ENCODE measurements at regions not wholly inside any gene's neighbourhood (a gene's known extent, or its start where the extent isn't known, plus 50 kb on each side); places are given as distances from the start of the nearest gene placed in this dataset.

GRCh38 chr9:86807367-86807976 is 139.8 kb downstream of the GAS1 start:
- no peak for ATAC-seq
- no peak for TF ChIP-seq ZFP30 (CRISPR knock-in tag; IDR thresholded peaks at IDR 0.05)
- no peak for TF ChIP-seq ESRRG (CRISPR knock-in tag; IDR thresholded peaks at IDR 0.05)
- no peak for TF ChIP-seq TCF4 (CRISPR knock-in tag; IDR thresholded peaks at IDR 0.05; ENCODE audit: borderline replicate concordance)
- no peak for TF ChIP-seq ZNF70 (CRISPR knock-in tag; IDR thresholded peaks at IDR 0.05)
- no peak for TF ChIP-seq RARB (CRISPR knock-in tag; IDR thresholded peaks at IDR 0.05)
- TF ChIP-seq TOX (CRISPR knock-in tag; IDR thresholded peaks at IDR 0.05; ENCODE audit: borderline replicate concordance), result no peak
- TF ChIP-seq PATZ1 (CRISPR knock-in tag; IDR thresholded peaks at IDR 0.05; ENCODE audit: borderline replicate concordance), result no peak
- no peak for TF ChIP-seq BACH2 (CRISPR knock-in tag; IDR thresholded peaks at IDR 0.05; ENCODE audit: borderline replicate concordance)
- TF ChIP-seq ZC3H10 (CRISPR knock-in tag; IDR thresholded peaks at IDR 0.05), result no peak
- no peak for TF ChIP-seq CSDC2 (CRISPR knock-in tag; IDR thresholded peaks at IDR 0.05)
- TF ChIP-seq GLIS3 (CRISPR knock-in tag; IDR thresholded peaks at IDR 0.05), result no peak
- TF ChIP-seq ZFP3 (CRISPR knock-in tag; IDR thresholded peaks at IDR 0.05), result no peak
- no peak for TF ChIP-seq POU6F1 (CRISPR knock-in tag; IDR thresholded peaks at IDR 0.05; ENCODE audit: borderline replicate concordance, low read depth)
- TF ChIP-seq CREB5 (CRISPR knock-in tag; IDR thresholded peaks at IDR 0.05; ENCODE audit: low read depth), result no peak
- TF ChIP-seq ARNTL (CRISPR knock-in tag; IDR thresholded peaks at IDR 0.05; ENCODE audit: borderline replicate concordance, low read depth), result no peak
- TF ChIP-seq ISL1 (CRISPR knock-in tag; IDR thresholded peaks at IDR 0.05), result no peak

GRCh38 chr9:86804011-86804410 is 143.3 kb downstream of the GAS1 start:
- no peak for ATAC-seq
- no peak for TF ChIP-seq TOX (CRISPR knock-in tag; IDR thresholded peaks at IDR 0.05; ENCODE audit: borderline replicate concordance)
- TF ChIP-seq ZC3H10 (CRISPR knock-in tag; IDR thresholded peaks at IDR 0.05), result no peak

- no peak for ATAC-seq
- no peak for TF ChIP-seq ZC3H10 (CRISPR knock-in tag; IDR thresholded peaks at IDR 0.05)
- no peak for TF ChIP-seq SNAI2 (CRISPR knock-in tag; IDR thresholded peaks at IDR 0.05)
- TF ChIP-seq TCF4 (CRISPR knock-in tag; IDR thresholded peaks at IDR 0.05; ENCODE audit: borderline replicate concordance), result no peak
- no peak for TF ChIP-seq ZNF565 (CRISPR knock-in tag; conservative IDR thresholded peaks at IDR 0.05; ENCODE audit: low read depth)
- TF ChIP-seq BACH2 (CRISPR knock-in tag; IDR thresholded peaks at IDR 0.05; ENCODE audit: borderline replicate concordance), result no peak
- no peak for TF ChIP-seq ZFP3 (CRISPR knock-in tag; IDR thresholded peaks at IDR 0.05)
- TF ChIP-seq POU6F1 (CRISPR knock-in tag; IDR thresholded peaks at IDR 0.05; ENCODE audit: borderline replicate concordance, low read depth), result no peak
- no peak for TF ChIP-seq TOX (CRISPR knock-in tag; IDR thresholded peaks at IDR 0.05; ENCODE audit: borderline replicate concordance)
- TF ChIP-seq CSDC2 (CRISPR knock-in tag; IDR thresholded peaks at IDR 0.05), result no peak
- no peak for TF ChIP-seq GLIS3 (CRISPR knock-in tag; IDR thresholded peaks at IDR 0.05)
- no peak for TF ChIP-seq ESRRG (CRISPR knock-in tag; IDR thresholded peaks at IDR 0.05)
- TF ChIP-seq TSHZ2 (CRISPR knock-in tag; IDR thresholded peaks at IDR 0.05), result no peak
- TF ChIP-seq ZNF8 (CRISPR knock-in tag; IDR thresholded peaks at IDR 0.05), result no peak
- TF ChIP-seq OSR1 (CRISPR knock-in tag; IDR thresholded peaks at IDR 0.05), result no peak
- no peak for TF ChIP-seq ARNTL (CRISPR knock-in tag; IDR thresholded peaks at IDR 0.05; ENCODE audit: borderline replicate concordance, low read depth)
- no peak for TF ChIP-seq PPARA (CRISPR knock-in tag; IDR thresholded peaks at IDR 0.05; ENCODE audit: borderline replicate concordance)
- no peak for TF ChIP-seq PATZ1 (CRISPR knock-in tag; IDR thresholded peaks at IDR 0.05; ENCODE audit: borderline replicate concordance)
- TF ChIP-seq CSRNP3 (CRISPR knock-in tag; IDR thresholded peaks at IDR 0.05), result no peak
- no peak for TF ChIP-seq RARB (CRISPR knock-in tag; IDR thresholded peaks at IDR 0.05)
- TF ChIP-seq ZFP30 (CRISPR knock-in tag; IDR thresholded peaks at IDR 0.05), result no peak
These were observed 144.2 kb downstream of the GAS1 start for GRCh38 chr9:86802900-86803673.
